ENCODE measurements at regions not wholly inside any gene's neighbourhood (a gene's known extent, or its start where the extent isn't known, plus 50 kb on each side); places are given as distances from the start of the nearest gene placed in this dataset.
"Not testable (repeated sequence)": the region's sequence is repeated elsewhere in the genome, so short reads cannot be mapped to it uniquely, and the experiment has no call there.

DNA sequence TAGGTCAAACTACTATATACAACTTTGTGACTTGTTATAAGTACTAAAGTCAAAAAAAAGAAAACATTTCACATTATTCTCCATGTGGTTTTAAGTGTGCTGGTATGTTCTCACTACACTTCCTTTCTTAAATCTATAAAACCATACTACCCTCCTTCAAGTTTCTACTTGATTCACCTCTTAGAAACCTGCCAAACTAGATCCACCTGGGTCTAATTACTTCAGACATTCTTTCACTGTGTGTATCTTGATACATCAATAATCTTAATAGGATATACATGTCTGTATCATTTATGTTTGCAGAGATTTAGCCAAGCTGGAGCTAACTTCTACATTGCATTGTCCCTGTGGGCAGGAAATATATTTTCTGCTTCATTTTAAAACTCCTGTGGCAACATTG, 1012.6 kb downstream of the EFNA5 start:
- no peak for FAIRE-seq
- no peak for DNase-seq (ENCODE audit: low spot score in 2 of 2)

DNA sequence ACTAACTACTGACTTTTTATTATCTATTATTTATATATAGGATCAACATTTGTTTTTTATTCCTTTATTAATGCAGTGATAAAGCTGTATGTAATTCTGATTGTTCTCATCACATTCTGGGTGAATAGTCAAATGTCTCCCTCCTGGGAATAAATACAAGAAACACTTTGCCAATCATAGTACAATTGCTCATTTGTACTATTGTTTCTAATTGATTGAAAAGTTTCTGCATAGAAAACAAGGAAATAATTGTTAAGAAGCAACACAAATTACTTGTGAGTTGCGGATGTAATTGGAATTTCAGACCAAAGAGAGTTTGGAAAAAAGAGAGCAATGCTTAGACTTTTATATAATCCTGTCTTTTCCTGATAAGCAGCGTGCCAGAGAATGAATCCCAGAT, 1013.9 kb downstream of the EFNA5 start:
- FAIRE-seq (peak; percentile 42), DNase-seq (ENCODE audit: low spot score in 2 of 2) (no peak)

- DNase-seq (ENCODE audit: low spot score in 2 of 2), result no peak
These were observed 1021.7 kb downstream of the EFNA5 start for GRCh38 chr5:106649031-106649430.

GRCh38 chr5:106648401-106648800, 1022.3 kb downstream of the EFNA5 start:
- FAIRE-seq (no peak), DNase-seq (ENCODE audit: low spot score in 2 of 2) (no peak)

More at GRCh38 chr5:106649031-106649430, 1021.7 kb downstream of the EFNA5 start:
- peak; percentile 26 for FAIRE-seq

- no peak for DNase-seq (ENCODE audit: low spot score in 2 of 2)
- FAIRE-seq, result peak; percentile 26
These were observed 1024.6 kb downstream of the EFNA5 start for GRCh38 chr5:106646106-106646505.

DNA sequence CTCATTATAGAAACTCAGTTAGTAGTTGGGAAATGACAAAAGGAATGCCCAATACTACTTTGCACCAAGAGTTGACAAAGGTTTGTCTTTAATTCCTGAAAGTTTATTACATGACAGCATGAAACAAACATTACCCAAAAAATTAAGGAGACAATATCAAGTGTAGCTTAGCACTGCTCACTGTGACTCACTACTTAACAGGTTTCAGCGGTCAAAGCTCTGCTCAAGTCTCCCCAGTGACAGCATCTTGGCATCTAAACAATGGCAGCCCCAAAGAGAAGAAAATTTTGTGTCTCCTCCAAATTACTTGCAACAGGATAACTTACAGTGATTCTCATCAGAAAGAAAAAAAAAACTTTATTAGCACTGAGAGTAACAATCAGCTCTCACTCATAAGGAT, 1030.2 kb downstream of the EFNA5 start:
- FAIRE-seq, result no peak

DNA sequence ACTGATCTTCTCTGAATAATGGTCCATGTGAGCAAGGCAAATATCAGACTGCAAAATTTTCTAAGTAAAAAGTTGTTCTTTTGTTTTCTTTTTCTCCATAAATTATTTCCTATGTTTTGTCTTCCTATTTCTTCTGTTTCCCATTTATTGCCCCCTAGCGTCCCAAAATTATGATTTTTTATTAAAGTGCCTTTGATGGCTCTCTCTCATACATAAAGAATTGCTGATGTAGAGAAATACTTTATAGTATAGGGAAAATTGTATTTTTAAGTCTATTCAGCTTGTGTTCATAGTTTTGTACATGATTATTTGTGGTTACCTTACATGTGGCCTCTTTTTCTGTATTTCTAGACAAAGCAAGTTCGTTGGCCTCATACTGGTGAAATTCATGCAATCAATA, 1031.2 kb downstream of the EFNA5 start:
- DNase-seq (ENCODE audit: low spot score in 2 of 2) (no peak), FAIRE-seq (no peak)

More for the DNA sequence above, 1030.2 kb downstream of the EFNA5 start:
- no peak for DNase-seq (ENCODE audit: low spot score in 2 of 2)

GRCh38 chr5:106637275-106637674, 1033.5 kb downstream of the EFNA5 start:
- no peak for FAIRE-seq
- no peak for DNase-seq (ENCODE audit: low spot score in 2 of 2)

DNA sequence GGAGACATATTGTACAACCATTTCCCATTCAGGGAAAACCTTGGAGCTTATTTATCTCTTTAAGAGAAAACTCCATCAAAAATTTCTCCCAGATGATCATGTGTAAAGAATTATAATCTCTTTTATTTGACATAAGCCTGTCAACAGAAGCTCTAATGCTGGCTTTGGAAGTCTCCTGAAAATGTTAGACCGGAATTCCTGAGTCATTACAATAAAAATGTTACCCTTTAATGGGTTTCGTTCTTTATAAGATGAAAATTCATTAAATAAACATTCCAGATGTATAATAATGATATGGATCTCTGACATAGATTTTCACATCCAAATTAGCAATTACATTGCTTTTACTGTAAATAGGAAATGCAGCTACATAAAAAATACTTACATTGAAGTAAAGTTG, 1036.4 kb downstream of the EFNA5 start:
- FAIRE-seq (no peak), DNase-seq (ENCODE audit: low spot score in 2 of 2) (no peak)

DNA sequence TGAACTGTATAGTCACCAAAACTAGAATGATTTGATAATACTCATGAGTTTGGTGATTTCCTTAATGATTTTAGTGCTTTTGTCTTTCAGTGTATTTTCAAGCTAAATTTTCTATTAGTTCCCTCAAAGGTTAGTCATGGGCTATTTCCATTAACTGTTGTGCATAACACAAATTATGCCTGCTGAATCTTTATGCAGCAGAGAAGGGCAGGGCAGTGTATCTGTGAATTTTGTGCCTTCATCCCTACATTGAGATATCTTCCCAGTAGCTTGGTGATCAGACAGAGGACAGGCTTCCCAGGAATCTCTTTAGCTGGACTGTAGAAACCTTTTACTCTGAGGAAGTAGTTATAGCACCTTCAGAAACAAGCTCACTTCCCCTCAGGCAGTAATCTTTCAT, 1036.9 kb downstream of the EFNA5 start:
- DNase-seq (ENCODE audit: low spot score in 2 of 2), result no peak
- FAIRE-seq, result no peak

GRCh38 chr5:106628456-106628855, 1042.3 kb downstream of the EFNA5 start:
- FAIRE-seq, result not testable (repeated sequence)

GRCh38 chr5:106610041-106610440, 1060.7 kb downstream of the EFNA5 start:
- DNase-seq (ENCODE audit: low spot score in 2 of 2) (no peak), FAIRE-seq (no peak)

More at GRCh38 chr5:106628456-106628855, 1042.3 kb downstream of the EFNA5 start:
- DNase-seq (ENCODE audit: low spot score in 2 of 2), result not testable (repeated sequence)

DNA sequence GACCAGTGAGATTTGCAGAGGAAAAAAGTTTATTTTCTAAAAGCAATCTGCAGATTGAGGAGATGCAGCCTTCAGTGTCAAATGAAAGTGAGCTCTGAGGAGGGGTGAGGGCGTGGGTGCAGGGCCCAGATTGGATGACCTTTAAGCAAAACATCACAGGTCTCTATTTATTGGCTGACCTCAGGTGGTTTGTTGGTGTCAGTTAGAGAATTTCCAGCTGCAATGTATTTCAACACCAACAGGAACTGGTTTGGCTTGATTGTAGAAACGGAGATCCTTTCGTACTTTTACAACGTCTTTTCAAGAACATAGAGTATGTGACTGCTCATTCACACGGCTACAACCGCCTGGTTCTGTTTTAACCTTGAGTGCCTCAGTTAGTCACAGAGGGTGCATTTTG, 1069.1 kb downstream of the EFNA5 start:
- FAIRE-seq (no peak), DNase-seq (ENCODE audit: low spot score in 2 of 2) (no peak)

- DNase-seq (ENCODE audit: low spot score in 2 of 2) (no peak), FAIRE-seq (no peak)
These were observed 1069.9 kb downstream of the EFNA5 start for GRCh38 chr5:106600803-106601202.

- FAIRE-seq, result no peak
- no peak for DNase-seq (ENCODE audit: low spot score in 2 of 2)
These were observed 1074.9 kb downstream of the EFNA5 start for GRCh38 chr5:106595864-106596263.

GRCh38 chr5:106584268-106584667, 1086.5 kb downstream of the EFNA5 start:
- no peak for FAIRE-seq
- DNase-seq (ENCODE audit: low spot score in 2 of 2), result no peak

- no peak for DNase-seq (ENCODE audit: low spot score in 2 of 2)
These were observed 1092.0 kb downstream of the EFNA5 start for GRCh38 chr5:106578736-106579135.

GRCh38 chr5:106574820-106575219, 1095.9 kb downstream of the EFNA5 start:
- no peak for DNase-seq (ENCODE audit: low spot score in 2 of 2)
- FAIRE-seq, result no peak

More at GRCh38 chr5:106578736-106579135, 1092.0 kb downstream of the EFNA5 start:
- no peak for FAIRE-seq

DNA sequence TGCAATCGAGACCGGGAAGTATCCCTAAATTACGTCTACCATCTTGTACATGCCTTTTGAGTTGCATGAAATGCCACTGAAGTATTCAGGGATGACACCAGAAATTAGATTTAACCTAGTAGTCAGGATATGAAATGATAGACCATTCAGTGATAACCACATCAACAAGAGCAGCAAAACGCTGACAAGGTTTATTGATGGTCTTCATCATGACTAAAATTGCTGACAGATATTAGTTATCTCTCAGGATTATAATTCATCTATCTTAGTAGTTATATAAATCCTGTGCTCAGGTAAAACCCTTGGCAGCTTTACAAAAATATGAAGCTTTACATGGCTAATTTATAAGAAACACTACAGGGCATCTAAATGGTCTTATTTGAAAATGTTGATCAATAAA, 1104.7 kb downstream of the EFNA5 start:
- no peak for DNase-seq (ENCODE audit: low spot score in 2 of 2)
- no peak for FAIRE-seq

DNA sequence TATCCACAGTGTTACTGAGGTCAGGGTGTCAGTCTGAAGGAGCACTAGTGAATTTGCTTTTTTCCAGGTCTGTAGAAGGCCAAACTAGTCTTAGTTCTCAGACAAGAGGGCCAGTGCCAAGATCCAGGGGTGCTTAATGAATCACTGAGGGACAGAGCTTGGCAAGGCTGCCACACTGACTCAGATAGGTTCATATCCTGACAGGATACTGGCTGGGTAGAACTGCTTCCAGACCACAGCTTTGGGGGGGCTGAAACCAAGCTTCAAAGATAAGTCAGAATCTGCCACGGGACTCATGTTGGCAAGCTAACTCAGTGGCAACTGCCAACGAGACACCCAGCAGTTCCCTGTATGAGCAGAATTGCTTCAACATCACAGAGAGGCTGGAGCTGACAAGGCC, 1125.4 kb downstream of the EFNA5 start:
- FAIRE-seq (no peak), DNase-seq (ENCODE audit: low spot score in 2 of 2) (no peak)

DNA sequence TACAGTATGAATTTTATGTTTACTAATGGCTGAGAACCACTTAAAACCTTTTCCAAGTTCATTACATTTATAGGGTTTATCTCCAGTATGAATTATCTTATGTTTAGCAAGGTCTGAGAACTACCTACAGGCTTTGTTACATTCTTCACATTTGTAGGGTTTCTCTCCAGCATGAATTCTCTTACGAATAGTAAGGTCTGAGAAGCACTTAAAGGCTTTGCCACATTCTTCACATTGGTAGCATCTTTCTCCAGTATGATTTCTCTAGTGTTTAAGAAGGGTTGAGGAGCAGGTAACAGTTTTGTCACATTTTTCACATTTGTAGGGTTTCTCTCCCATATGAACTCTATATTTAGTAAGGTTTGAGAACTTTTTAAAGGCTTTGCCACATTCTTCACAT, 1127.4 kb downstream of the EFNA5 start:
- FAIRE-seq, result no peak
- DNase-seq (ENCODE audit: low spot score in 2 of 2), result no peak

DNA sequence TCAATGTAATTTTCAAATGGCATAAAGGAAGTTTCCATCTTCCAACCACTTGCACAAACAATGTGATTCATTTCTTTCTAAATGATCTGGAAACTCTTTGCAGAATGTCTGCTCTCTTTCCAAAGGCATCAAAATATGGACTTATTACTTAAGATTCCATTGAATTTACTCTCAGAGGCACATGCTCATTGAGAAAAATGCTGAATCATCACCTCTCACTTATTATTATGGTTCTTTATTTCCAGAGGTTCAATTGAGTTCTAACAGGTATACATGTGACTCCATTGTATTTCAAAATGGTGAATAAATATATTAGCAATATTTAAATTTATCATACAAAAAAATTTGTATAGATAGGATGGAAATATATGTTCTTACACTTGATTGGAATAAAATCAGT, 1140.6 kb downstream of the EFNA5 start:
- DNase-seq (ENCODE audit: low spot score in 2 of 2) (no peak), FAIRE-seq (peak; percentile 37)

DNA sequence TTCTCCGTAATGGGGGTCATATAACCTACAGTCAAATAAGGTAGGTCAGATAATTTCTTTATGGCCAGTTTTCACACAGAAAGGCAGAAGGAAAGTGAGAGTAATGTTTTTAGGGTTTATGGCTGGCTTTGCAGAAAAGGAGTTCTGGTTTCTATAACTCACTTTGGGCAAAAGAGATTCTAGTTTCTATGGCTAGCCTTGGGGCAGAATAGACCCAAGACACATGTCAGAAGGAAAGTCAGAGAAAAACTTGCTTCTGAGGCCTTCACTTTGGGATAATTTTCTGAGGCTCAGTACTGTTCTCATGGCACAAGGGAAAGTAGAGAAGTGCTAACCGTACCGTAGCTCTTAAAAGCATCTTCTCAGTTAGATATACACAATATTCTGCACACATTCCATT, 1145.3 kb downstream of the EFNA5 start:
- FAIRE-seq, result no peak

More for the DNA sequence above, 1145.3 kb downstream of the EFNA5 start:
- no peak for DNase-seq (ENCODE audit: low spot score in 2 of 2)
